ENCODE measurements at regions not wholly inside any gene's neighbourhood (a gene's known extent, or its start where the extent isn't known, plus 50 kb on each side); places are given as distances from the start of the nearest gene placed in this dataset.

- no peak for TF ChIP-seq CTCF (IDR thresholded peaks at IDR 0.05; ENCODE audit: borderline replicate concordance, insufficient read depth, low read depth, low read length)
- no peak overlapping the region for H3K4me3 ChIP-seq (ENCODE audit: low read depth, low read length)
Observed at GRCh38 chr3:86815880-86816279, 175.1 kb downstream of the VGLL3 start.

DNA sequence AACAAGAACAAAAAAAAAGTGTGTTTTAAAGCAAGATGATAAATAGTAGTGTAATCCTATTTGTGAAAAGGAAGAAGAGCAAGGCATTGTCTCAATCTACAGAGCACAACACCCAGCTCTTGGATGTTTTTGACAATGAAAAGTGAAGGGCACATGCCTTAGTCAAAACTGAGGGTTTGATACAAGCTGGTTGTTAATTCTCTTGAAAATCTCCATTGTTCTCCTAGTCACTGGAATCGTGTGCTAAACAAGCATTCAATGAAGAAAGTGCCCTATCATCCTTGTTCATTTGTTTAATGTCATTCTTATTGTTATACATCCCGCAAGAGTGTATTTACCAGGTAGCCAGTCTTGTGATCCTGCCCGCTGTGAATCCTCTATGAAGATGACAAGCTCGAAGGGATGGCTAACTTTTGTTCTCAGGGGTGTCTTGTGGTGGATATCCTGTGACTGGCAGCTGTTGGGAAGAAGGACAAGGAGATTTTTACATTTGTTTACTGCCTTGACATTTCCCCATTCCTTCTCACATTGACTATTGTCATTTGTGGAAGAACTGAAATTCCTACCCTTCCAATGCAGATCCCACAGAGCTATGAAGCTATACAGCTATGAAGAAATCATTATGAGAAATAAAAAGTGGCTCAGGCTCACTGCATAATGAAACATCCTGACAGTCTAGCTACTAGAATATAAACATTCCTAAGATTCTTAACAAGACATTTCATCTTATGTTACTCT, 175.9 kb downstream of the VGLL3 start:
- TF ChIP-seq CTCF (IDR thresholded peaks at IDR 0.05; ENCODE audit: borderline replicate concordance, insufficient read depth, low read depth, low read length): no peak
- no peak overlapping the region for H3K4me3 ChIP-seq (ENCODE audit: low read depth, low read length)

GRCh38 chr3:86814321-86814720, 176.6 kb downstream of the VGLL3 start:
- no peak for TF ChIP-seq CTCF (IDR thresholded peaks at IDR 0.05; ENCODE audit: borderline replicate concordance, insufficient read depth, low read depth, low read length)
- H3K4me3 ChIP-seq (ENCODE audit: low read depth, low read length): no peak overlapping the region

DNA sequence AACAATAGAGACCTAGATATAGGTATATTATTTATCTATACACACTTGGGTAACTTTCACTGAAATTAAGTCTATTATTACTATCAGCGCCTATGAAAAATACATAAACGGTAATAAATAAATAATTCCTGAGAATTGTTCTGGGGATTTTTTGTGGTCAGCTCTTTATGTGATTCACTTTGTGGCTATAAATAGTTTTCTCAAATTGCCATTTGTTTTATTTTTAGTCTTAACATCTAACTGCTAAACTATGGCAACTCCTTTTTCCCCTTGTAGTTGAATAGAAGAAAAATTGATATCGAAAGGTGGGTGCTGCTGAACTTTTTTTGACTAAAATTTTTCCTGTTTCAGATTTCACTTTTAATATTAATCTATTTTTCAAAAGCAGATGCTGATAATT, 189.0 kb downstream of the VGLL3 start:
- no peak for TF ChIP-seq CTCF (IDR thresholded peaks at IDR 0.05; ENCODE audit: borderline replicate concordance, insufficient read depth, low read depth, low read length)
- no peak overlapping the region for H3K4me3 ChIP-seq (ENCODE audit: low read depth, low read length)

DNA sequence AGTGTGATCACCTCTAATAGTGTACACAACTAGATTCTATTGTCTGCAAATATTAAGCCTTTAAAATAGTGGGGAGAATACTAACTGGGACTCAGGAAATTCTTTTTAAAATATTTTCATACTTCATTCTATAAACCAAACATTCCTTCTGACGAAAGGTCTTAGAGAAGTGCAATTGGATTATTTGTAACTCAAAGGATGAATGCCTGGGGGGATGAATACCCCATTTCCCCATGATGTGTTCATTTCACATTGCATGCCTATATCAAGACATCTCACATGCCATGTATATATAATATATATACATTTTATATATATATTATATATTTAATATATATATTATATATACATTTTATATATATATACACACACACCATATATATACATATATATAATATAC, 189.9 kb downstream of the VGLL3 start:
- no peak overlapping the region for H3K4me3 ChIP-seq (ENCODE audit: low read depth, low read length)
- no peak for TF ChIP-seq CTCF (IDR thresholded peaks at IDR 0.05; ENCODE audit: borderline replicate concordance, insufficient read depth, low read depth, low read length)

- no peak for TF ChIP-seq CTCF (IDR thresholded peaks at IDR 0.05; ENCODE audit: borderline replicate concordance, insufficient read depth, low read depth, low read length)
- no peak overlapping the region for H3K4me3 ChIP-seq (ENCODE audit: low read depth, low read length)
Observed at GRCh38 chr3:86800116-86800515, 190.8 kb downstream of the VGLL3 start.

- TF ChIP-seq CTCF (IDR thresholded peaks at IDR 0.05; ENCODE audit: borderline replicate concordance, insufficient read depth, low read depth, low read length): no peak
- H3K4me3 ChIP-seq (ENCODE audit: low read depth, low read length): no peak overlapping the region
Observed at GRCh38 chr3:86797946-86798345, 193.0 kb downstream of the VGLL3 start.
